KOPT-K1 (cell line): ENCODE measurements at regions not wholly inside any gene's neighbourhood (a gene's known extent, or its start where the extent isn't known, plus 50 kb on each side); places are given as distances from the start of the nearest gene placed in this dataset.

Experiments
- H3K27ac ChIP-seq: fragments of 200-600 bp; sonication (generic); 2 replicates; pipeline ENCODE4 v1.5.1; 2016; ENCODE audit warnings: antibody characterized with exemption, mild to moderate bottlenecking, low read depth, low read length; ENCODE audit not compliant: poor library complexity, severe bottlenecking
- H3K36me3 ChIP-seq: fragments of 200-600 bp; sonication (generic); 2 replicates; pipeline ENCODE4 v1.5.1; 2017; ENCODE audit warnings: antibody characterized with exemption, mild to moderate bottlenecking, low read length, moderate library complexity; ENCODE audit not compliant: insufficient read depth
- H3K9me3 ChIP-seq: fragments of 200-600 bp; sonication (generic); 2 replicates; pipeline ENCODE4 v1.5.1; 2017; ENCODE audit warnings: antibody characterized with exemption, low read length, mild to moderate bottlenecking; ENCODE audit not compliant: insufficient read depth, poor library complexity, severe bottlenecking

- no peaks in the 10 kb centered on the region for H3K36me3 ChIP-seq
- no peaks in the 10 kb centered on the region for H3K9me3 ChIP-seq
- H3K27ac ChIP-seq, result no peak overlapping the region
Observed at GRCh38 chr12:91901381-91902074, 244.1 kb downstream of the BTG1 start.

- Histone ChIP-seq H3K36me3 (no peaks in the 10 kb centered on the region), H3K27ac (no peak overlapping the region), H3K9me3 (no peaks in the 10 kb centered on the region)
Observed at GRCh38 chr12:91900971-91901370, 244.7 kb downstream of the BTG1 start.

- H3K9me3 ChIP-seq, result no peaks in the 10 kb centered on the region
- no peaks in the 10 kb centered on the region for H3K36me3 ChIP-seq
- no peak overlapping the region for H3K27ac ChIP-seq
Observed at GRCh38 chr12:91899056-91899455, 246.6 kb downstream of the BTG1 start.

- H3K9me3 ChIP-seq, result no peaks in the 10 kb centered on the region
Observed at GRCh38 chr12:91897025-91897515, 248.6 kb downstream of the BTG1 start.

GRCh38 chr12:91896286-91897024 is 249.2 kb downstream of the BTG1 start:
- Histone ChIP-seq H3K9me3 (no peaks in the 10 kb centered on the region), H3K27ac (no peak overlapping the region), H3K36me3 (no peaks in the 10 kb centered on the region)

More at GRCh38 chr12:91897025-91897515, 248.6 kb downstream of the BTG1 start:
- no peak overlapping the region for H3K27ac ChIP-seq
- H3K36me3 ChIP-seq, result no peaks in the 10 kb centered on the region

GRCh38 chr12:91894911-91895310 is 250.7 kb downstream of the BTG1 start:
- no peaks in the 10 kb centered on the region for H3K9me3 ChIP-seq
- H3K36me3 ChIP-seq, result no peaks in the 10 kb centered on the region

GRCh38 chr12:91893476-91893875 is 252.2 kb downstream of the BTG1 start:
- Histone ChIP-seq H3K27ac (no peak overlapping the region), H3K9me3 (no peaks in the 10 kb centered on the region), H3K36me3 (no peaks in the 10 kb centered on the region)

More at GRCh38 chr12:91894911-91895310, 250.7 kb downstream of the BTG1 start:
- H3K27ac ChIP-seq, result no peak overlapping the region

- H3K36me3 ChIP-seq, result no peaks in the 10 kb centered on the region
- H3K9me3 ChIP-seq, result no peaks in the 10 kb centered on the region
- H3K27ac ChIP-seq, result no peak overlapping the region
Observed at GRCh38 chr12:91892081-91892855, 253.4 kb downstream of the BTG1 start.

GRCh38 chr12:91890742-91891141 is 254.9 kb downstream of the BTG1 start:
- H3K36me3 ChIP-seq, result no peaks in the 10 kb centered on the region
- no peak overlapping the region for H3K27ac ChIP-seq
- H3K9me3 ChIP-seq, result no peaks in the 10 kb centered on the region

GRCh38 chr12:91889910-91890309 is 255.7 kb downstream of the BTG1 start:
- Histone ChIP-seq H3K36me3 (no peaks in the 10 kb centered on the region), H3K27ac (no peak overlapping the region)

GRCh38 chr12:91889059-91889458 is 256.6 kb downstream of the BTG1 start:
- no peaks in the 10 kb centered on the region for H3K9me3 ChIP-seq
- H3K36me3 ChIP-seq, result no peaks in the 10 kb centered on the region
- no peak overlapping the region for H3K27ac ChIP-seq

More at GRCh38 chr12:91889910-91890309, 255.7 kb downstream of the BTG1 start:
- no peaks in the 10 kb centered on the region for H3K9me3 ChIP-seq

GRCh38 chr12:91887957-91888356 is 257.7 kb downstream of the BTG1 start:
- no peaks in the 10 kb centered on the region for H3K9me3 ChIP-seq
- H3K27ac ChIP-seq, result no peak overlapping the region
- H3K36me3 ChIP-seq, result no peaks in the 10 kb centered on the region

GRCh38 chr12:91885851-91886731 is 259.6 kb downstream of the BTG1 start:
- Histone ChIP-seq H3K36me3 (no peaks in the 10 kb centered on the region), H3K27ac (no peak overlapping the region), H3K9me3 (no peaks in the 10 kb centered on the region)

GRCh38 chr12:91884230-91884629 is 261.4 kb downstream of the BTG1 start:
- H3K27ac ChIP-seq, result no peak overlapping the region
- no peaks in the 10 kb centered on the region for H3K36me3 ChIP-seq
- no peaks in the 10 kb centered on the region for H3K9me3 ChIP-seq
